H1 (cell line): ENCODE measurements at regions not wholly inside any gene's neighbourhood (a gene's known extent, or its start where the extent isn't known, plus 50 kb on each side); places are given as distances from the start of the nearest gene placed in this dataset.

Source experiments
- CTCF ChIA-PET: fragments of 300-600 bp; sonication (Branson Sonifier 250); formaldehyde crosslinking; loops from one replicate; lab custom pipeline; 2021; ENCODE audit not compliant: partially characterized antibody; lab: Charles Lee
- POLR2A ChIA-PET: fragments of 300-600 bp; sonication (Branson Sonifier 250); formaldehyde crosslinking; loops from one replicate; lab custom pipeline; 2021; ENCODE audit warnings: inconsistent platforms; ENCODE audit not compliant: partially characterized antibody; lab: Charles Lee
- DNase-seq, 2 experiments: peaks; one replicate each; pipeline versions ENCODE4 v3.0.0 to v3.0.0-alpha.2; 2010 to 2022; ENCODE audit warnings: low spot score in 2 of 2, low read depth in 1 of 2, mixed read lengths in 1 of 2
- FAIRE-seq: peaks from 2 replicates; lab custom pipeline; 2011; peaks lifted over from hg19 to GRCh38; lab: Jason Lieb, UNC
- H2AFZ ChIP-seq: 2 replicates; pipeline ENCODE4 v1.8.1; 2012; ENCODE audit warnings: low read length, inconsistent platforms
- H2AK5ac ChIP-seq: 2 replicates; pipeline ENCODE4 v1.6.1; 2013; ENCODE audit warnings: low read depth, low read length
- H2BK120ac ChIP-seq: replicated peaks from 2 replicates; pipeline ENCODE3; 2013; ENCODE audit warnings: low read depth, low read length, inconsistent platforms
- H2BK12ac ChIP-seq: 2 replicates; pipeline ENCODE4 v1.6.1; 2013; ENCODE audit warnings: low read depth, low read length
- H2BK15ac ChIP-seq: 2 replicates; pipeline ENCODE4 v1.6.1; 2013; ENCODE audit warnings: low read length
- H2BK20ac ChIP-seq: 2 replicates; pipeline ENCODE4 v1.6.1; 2013; ENCODE audit warnings: low read length
- H2BK5ac ChIP-seq: 2 replicates; pipeline ENCODE4 v1.6.1; 2013; ENCODE audit warnings: low read depth, low read length
- H3K14ac ChIP-seq: 2 replicates; pipeline ENCODE4 v1.6.1; 2013; ENCODE audit warnings: inconsistent platforms; ENCODE audit not compliant: insufficient read length
- H3K18ac ChIP-seq: 2 replicates; pipeline ENCODE4 v1.6.1; 2013; ENCODE audit warnings: low read length; ENCODE audit errors: extremely low read depth
- H3K23ac ChIP-seq: 2 replicates; pipeline ENCODE4 v1.6.1; 2013; ENCODE audit warnings: inconsistent platforms; ENCODE audit not compliant: insufficient read length
- H3K23me2 ChIP-seq: 2 replicates; pipeline ENCODE4 v1.6.1; 2013; ENCODE audit warnings: low read depth, low read length
- H3K27ac ChIP-seq: 2 replicates; pipeline ENCODE4 v1.6.1; 2011; ENCODE audit warnings: low read depth, low read length, inconsistent platforms
- H3K27me3 ChIP-seq, 4 experiments: replicated peaks in 1 of 4; 1 replicate in 1 of 4; 2 replicates in 3 of 4; pipeline versions ENCODE4 v1.6.1 to v1.8.1; 2011 to 2013; ENCODE audit warnings: low read length in 3 of 4, mild to moderate bottlenecking in 3 of 4, inconsistent platforms in 2 of 4, mixed read lengths in 2 of 4, moderate library complexity in 1 of 4; ENCODE audit not compliant: control insufficient read depth in 3 of 4, insufficient read depth in 3 of 4; ENCODE audit errors: extremely low read depth in 1 of 4
- H3K36me3 ChIP-seq, 4 experiments: 2 replicates each; pipeline versions ENCODE4 v1.6.1 to v1.8.1; 2011 to 2013; ENCODE audit warnings: mild to moderate bottlenecking in 4 of 4, low read length in 3 of 4, moderate library complexity in 2 of 4, control low read depth in 1 of 4, inconsistent platforms in 1 of 4; ENCODE audit not compliant: insufficient read depth in 4 of 4, control insufficient read depth in 2 of 4
- H3K4ac ChIP-seq: replicated peaks from 2 replicates; pipeline ENCODE3; 2013; ENCODE audit warnings: low read length, low read depth, mixed read lengths, inconsistent platforms; ENCODE audit not compliant: insufficient read length
- H3K4me1 ChIP-seq, 4 experiments: replicated peaks in 1 of 4; 1 replicate in 1 of 4; 2 replicates in 3 of 4; pipeline versions ENCODE4 v1.6.1 to v1.8.1; 2011 to 2013; ENCODE audit warnings: low read length in 3 of 4, inconsistent platforms in 2 of 4, mixed read lengths in 1 of 4; ENCODE audit not compliant: insufficient read depth in 4 of 4, control insufficient read depth in 3 of 4
- H3K4me2 ChIP-seq, 2 experiments: 2 replicates each; pipeline versions ENCODE4 v1.6.1 to v1.8.1; 2011 to 2013; ENCODE audit warnings: low read depth in 2 of 2, low read length in 2 of 2, control low read depth in 1 of 2, inconsistent platforms in 1 of 2, mild to moderate bottlenecking in 1 of 2; ENCODE audit not compliant: insufficient read depth in 1 of 2
- H3K4me3 ChIP-seq, 4 experiments: fragments of 200-600, 300-600 bp in 1 of 4; sonication (generic), shearing (Covaris generic), sonication (Bioruptor Twin) in 1 of 4; 2 replicates each; pipeline versions ENCODE4 v1.5.1 to v1.8.1; 2011 to 2016; ENCODE audit warnings: low read length in 4 of 4, low read depth in 3 of 4, control low read depth in 2 of 4, inconsistent platforms in 2 of 4, mild to moderate bottlenecking in 2 of 4, mixed read lengths in 1 of 4, moderate library complexity in 1 of 4; ENCODE audit not compliant: insufficient read depth in 2 of 4; ENCODE audit errors: extremely low read depth in 1 of 4
- H3K56ac ChIP-seq: replicated peaks from 2 replicates; pipeline ENCODE3; 2013; ENCODE audit warnings: low read depth, mild to moderate bottlenecking, mixed read lengths, low read length, inconsistent platforms; ENCODE audit not compliant: insufficient read length
- H3K79me1 ChIP-seq: 2 replicates; pipeline ENCODE4 v1.6.1; 2013; ENCODE audit warnings: low read depth, low read length, control low read depth
- H3K79me2 ChIP-seq, 2 experiments: 2 replicates each; pipeline versions ENCODE4 v1.6.1 to v1.8.1; 2012 to 2013; ENCODE audit warnings: low read length in 2 of 2, mild to moderate bottlenecking in 2 of 2, inconsistent platforms in 1 of 2; ENCODE audit not compliant: insufficient read depth in 2 of 2, control insufficient read depth in 1 of 2
- H3K9ac ChIP-seq, 4 experiments: replicated peaks in 1 of 4; 1 replicate in 1 of 4; 2 replicates in 3 of 4; pipeline versions ENCODE4 v1.6.1 to v1.8.1; 2011 to 2013; ENCODE audit warnings: low read depth in 3 of 4, low read length in 3 of 4, control low read depth in 2 of 4, mild to moderate bottlenecking in 2 of 4, moderate library complexity in 2 of 4, inconsistent platforms in 1 of 4; ENCODE audit errors: extremely low read depth in 1 of 4
- H3K9me3 ChIP-seq, 2 experiments: 2 replicates each; pipeline versions ENCODE4 v1.6.1 to v1.8.1; 2012 to 2013; ENCODE audit warnings: mild to moderate bottlenecking in 2 of 2, moderate library complexity in 2 of 2, control low read depth in 1 of 2, inconsistent platforms in 1 of 2, low read depth in 1 of 2, low read length in 1 of 2, mixed read lengths in 1 of 2; ENCODE audit not compliant: insufficient read depth in 2 of 2
- H4K20me1 ChIP-seq, 2 experiments: replicated peaks in 1 of 2; 2 replicates each; pipeline versions ENCODE3 to v1.8.1; 2011 to 2013; ENCODE audit warnings: inconsistent platforms in 2 of 2, low read length in 2 of 2, mild to moderate bottlenecking in 1 of 2; ENCODE audit not compliant: insufficient read depth in 2 of 2, control insufficient read depth in 1 of 2
- H4K5ac ChIP-seq: 2 replicates; pipeline ENCODE4 v1.6.1; 2013; ENCODE audit warnings: low read length, low read depth, mixed read lengths, inconsistent platforms; ENCODE audit not compliant: insufficient read length
- H4K8ac ChIP-seq: 2 replicates; pipeline ENCODE4 v1.8.0; 2013; ENCODE audit warnings: mild to moderate bottlenecking, moderate library complexity, low read length, inconsistent platforms; ENCODE audit not compliant: insufficient read depth; ENCODE audit errors: extremely low read depth
- H4K91ac ChIP-seq: replicated peaks from 2 replicates; pipeline ENCODE3; 2013; ENCODE audit warnings: low read length, mixed read lengths, inconsistent platforms; ENCODE audit not compliant: insufficient read length
- BRCA1 ChIP-seq: IDR thresholded peaks from 2 replicates; pipeline ENCODE4 v1.6.1; 2012; ENCODE audit warnings: low read depth, low read length, improper control_type of control experiment
- EZH2 ChIP-seq: fragments of 200-600 bp; sonication (generic); IDR thresholded peaks from 2 replicates; pipeline ENCODE4 v1.7.1; 2012; ENCODE audit warnings: low read depth, mild to moderate bottlenecking, moderate library complexity, low read length, inconsistent platforms; ENCODE audit not compliant: severe bottlenecking
- HDAC6 ChIP-seq: IDR thresholded peaks from one replicate; pipeline ENCODE4 v1.7.1; 2012; ENCODE audit warnings: low read depth, mild to moderate bottlenecking, inconsistent platforms, low read length, moderate library complexity
- MAFK ChIP-seq: IDR thresholded peaks from 2 replicates; pipeline ENCODE4 v1.6.1; 2012; ENCODE audit warnings: low read depth, mild to moderate bottlenecking, improper control_type of control experiment, low read length
- POLR2A ChIP-seq, 2 experiments: IDR thresholded peaks; 1 replicate in 1 of 2; 2 replicates in 1 of 2; pipeline ENCODE4 v1.6.1; 2011; ENCODE audit warnings: low read depth in 2 of 2, low read length in 2 of 2, mild to moderate bottlenecking in 2 of 2; ENCODE audit errors: control extremely low read depth in 1 of 2
- RBBP5 ChIP-seq: IDR thresholded peaks from 2 replicates; pipeline ENCODE4 v1.7.1; 2012; ENCODE audit warnings: low read depth, mild to moderate bottlenecking, inconsistent platforms, low read length, moderate library complexity, borderline replicate concordance
- RFX5 ChIP-seq: IDR thresholded peaks from 2 replicates; pipeline ENCODE4 v1.6.1; 2011; ENCODE audit warnings: low read depth, low read length, improper control_type of control experiment, borderline replicate concordance
- SRF ChIP-seq: IDR thresholded peaks from 2 replicates; pipeline ENCODE4 v1.6.1; 2011; ENCODE audit warnings: mild to moderate bottlenecking, low read depth, low read length, moderate library complexity
- TAF7 ChIP-seq: optimal IDR thresholded peaks from 2 replicates; pipeline ENCODE3; 2011; ENCODE audit warnings: low read depth, mild to moderate bottlenecking, inconsistent platforms, low read length, moderate library complexity, borderline replicate concordance
- WGBS, 2 experiments: shearing (Covaris generic) in 1 of 2; methylation state at CpG; one replicate each; pipeline versions ENCODE4 v1.1.6 to v1.1.7; 2013 to 2015; ENCODE audit warnings: low lambda C conversion rate in 2 of 2, mixed read lengths in 2 of 2, inconsistent platforms in 1 of 2, low coverage in 1 of 2, missing lambda C conversion rate in 1 of 2; ENCODE audit not compliant: insufficient replicate concordance in 2 of 2, insufficient coverage in 1 of 2, insufficient read length in 1 of 2; ENCODE audit errors: extremely low coverage in 1 of 2, missing lambda C conversion rate in 1 of 2; 5-methylcytosine and 5-hydroxymethylcytosine counted together
- TF ChIP-seq, protein P1 (sequence below): IDR thresholded peaks from 2 replicates; pipeline ENCODE4 v1.6.1; 2012; ENCODE audit warnings: low read length, inconsistent platforms
- TF ChIP-seq, protein P2 (sequence below), 3 experiments: IDR thresholded peaks; 1 replicate in 2 of 3; 2 replicates in 1 of 3; pipeline versions ENCODE4 v1.5.1 to v1.6.1; 2011; ENCODE audit warnings: low read length in 3 of 3, mild to moderate bottlenecking in 3 of 3, inconsistent platforms in 2 of 3, low read depth in 1 of 3, moderate library complexity in 1 of 3; ENCODE audit not compliant: insufficient read depth in 1 of 3; ENCODE audit errors: control extremely low read depth in 1 of 3

GRCh38 chr18:11284811-11285210 is 135.4 kb upstream of the PIEZO2 start:
- Histone ChIP-seq H3K79me2 (no peaks in the 10 kb centered on the region), H2AFZ (no peak overlapping the region), H3K4me1 (no peaks in the 10 kb centered on the region), H3K9me3 (no peaks in the 10 kb centered on the region), H2BK5ac (no peak overlapping the region), H3K18ac (no peak overlapping the region), H3K27ac (no peak overlapping the region), H2BK15ac (no peak overlapping the region), H3K79me1 (no peaks in the 10 kb centered on the region), H4K5ac (no peak overlapping the region), H3K14ac (no peak overlapping the region), H3K4ac (no peak overlapping the region), H3K27me3 (no peaks in the 10 kb centered on the region), H3K23ac (no peak overlapping the region), H2AK5ac (no peak overlapping the region), H3K4me3 (no peak overlapping the region), H2BK120ac (no peak overlapping the region), H2BK12ac (no peak overlapping the region), H3K4me2 (no peak overlapping the region), H4K8ac (no peak overlapping the region), H4K91ac (no peak overlapping the region), H4K20me1 (no peaks in the 10 kb centered on the region), H2BK20ac (no peak overlapping the region), H3K9ac (no peak overlapping the region), H3K36me3 (no peaks in the 10 kb centered on the region), H3K56ac (no peak overlapping the region), H3K23me2 (no peaks in the 10 kb centered on the region)
- DNase-seq = no peak
- POLR2A ChIA-PET = no interaction called here
- no peak for FAIRE-seq
- WGBS, 2 experiments = 90% methylated on average over 4 of the region's 4 CpGs; no CpG with 5 or more reads in 1 of the 2 experiments
- CTCF ChIA-PET = no interaction called here
- TF ChIP-seq RBBP5 (no peak), POLR2A (IDR thresholded peaks at IDR 0.05; ENCODE audit: control extremely low read depth in 1 of 2, low read depth in 2 of 2, low read length in 2 of 2) (no peak), HDAC6 (no peak), SRF (no peak), RFX5 (no peak), TAF7 (no peak), BRCA1 (no peak), MAFK (no peak), EZH2 (no peak)
- TF ChIP-seq, protein P1, sequence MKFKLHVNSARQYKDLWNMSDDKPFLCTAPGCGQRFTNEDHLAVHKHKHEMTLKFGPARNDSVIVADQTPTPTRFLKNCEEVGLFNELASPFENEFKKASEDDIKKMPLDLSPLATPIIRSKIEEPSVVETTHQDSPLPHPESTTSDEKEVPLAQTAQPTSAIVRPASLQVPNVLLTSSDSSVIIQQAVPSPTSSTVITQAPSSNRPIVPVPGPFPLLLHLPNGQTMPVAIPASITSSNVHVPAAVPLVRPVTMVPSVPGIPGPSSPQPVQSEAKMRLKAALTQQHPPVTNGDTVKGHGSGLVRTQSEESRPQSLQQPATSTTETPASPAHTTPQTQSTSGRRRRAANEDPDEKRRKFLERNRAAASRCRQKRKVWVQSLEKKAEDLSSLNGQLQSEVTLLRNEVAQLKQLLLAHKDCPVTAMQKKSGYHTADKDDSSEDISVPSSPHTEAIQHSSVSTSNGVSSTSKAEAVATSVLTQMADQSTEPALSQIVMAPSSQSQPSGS = no peak
- TF ChIP-seq, protein P2, sequence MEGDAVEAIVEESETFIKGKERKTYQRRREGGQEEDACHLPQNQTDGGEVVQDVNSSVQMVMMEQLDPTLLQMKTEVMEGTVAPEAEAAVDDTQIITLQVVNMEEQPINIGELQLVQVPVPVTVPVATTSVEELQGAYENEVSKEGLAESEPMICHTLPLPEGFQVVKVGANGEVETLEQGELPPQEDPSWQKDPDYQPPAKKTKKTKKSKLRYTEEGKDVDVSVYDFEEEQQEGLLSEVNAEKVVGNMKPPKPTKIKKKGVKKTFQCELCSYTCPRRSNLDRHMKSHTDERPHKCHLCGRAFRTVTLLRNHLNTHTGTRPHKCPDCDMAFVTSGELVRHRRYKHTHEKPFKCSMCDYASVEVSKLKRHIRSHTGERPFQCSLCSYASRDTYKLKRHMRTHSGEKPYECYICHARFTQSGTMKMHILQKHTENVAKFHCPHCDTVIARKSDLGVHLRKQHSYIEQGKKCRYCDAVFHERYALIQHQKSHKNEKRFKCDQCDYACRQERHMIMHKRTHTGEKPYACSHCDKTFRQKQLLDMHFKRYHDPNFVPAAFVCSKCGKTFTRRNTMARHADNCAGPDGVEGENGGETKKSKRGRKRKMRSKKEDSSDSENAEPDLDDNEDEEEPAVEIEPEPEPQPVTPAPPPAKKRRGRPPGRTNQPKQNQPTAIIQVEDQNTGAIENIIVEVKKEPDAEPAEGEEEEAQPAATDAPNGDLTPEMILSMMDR (IDR thresholded peaks at IDR 0.05; ENCODE audit: control extremely low read depth in 1 of 3, insufficient read depth in 1 of 3, low read depth in 1 of 3, low read length in 3 of 3) = no peak
